ENCODE measurements at regions not wholly inside any gene's neighbourhood (a gene's known extent, or its start where the extent isn't known, plus 50 kb on each side); places are given as distances from the start of the nearest gene placed in this dataset.

GRCh38 chr1:38787041-38787440, 72.5 kb downstream of the RRAGC start:
- H3K27ac ChIP-seq = no peak overlapping the region
- no peak overlapping the region for H3K4me3 ChIP-seq
- ChIA-PET POLR2A (ENCODE audit: unreplicated experiment) (no interaction called here), CTCF (no interaction called here)
- no peak for TF ChIP-seq CTCF (conservative IDR thresholded peaks at IDR 0.05)
- no peak for TF ChIP-seq EZH2 (IDR thresholded peaks at IDR 0.05; ENCODE audit: low read depth)
- DNase-seq = no peak
- no peaks in the 10 kb centered on the region for H3F3A ChIP-seq (ENCODE audit: insufficient read depth, low read depth)
- H3K9me2 ChIP-seq (ENCODE audit: insufficient read depth) = no peaks in the 10 kb centered on the region
- no peaks in the 10 kb centered on the region for H3K36me3 ChIP-seq (ENCODE audit: low read depth)
- H3K27me3 ChIP-seq (ENCODE audit: insufficient read depth, low read depth) = peaks cover 86% of the 10 kb centered on the region
- H3K79me2 ChIP-seq (ENCODE audit: low read depth) = no peaks in the 10 kb centered on the region
- no peaks in the 10 kb centered on the region for H3K4me1 ChIP-seq (replicated peaks; ENCODE audit: insufficient read depth)
- no peaks in the 10 kb centered on the region for H3K9me3 ChIP-seq (ENCODE audit: insufficient read depth, low read depth)
- intact Hi-C loops (cut with micrococcal nuclease; ENCODE audit: unreplicated experiment) = no loop called here
- H4K20me1 ChIP-seq (ENCODE audit: insufficient read depth) = no peaks in the 10 kb centered on the region
- no peak overlapping the region for H3K4me2 ChIP-seq
- no peak overlapping the region for H2AFZ ChIP-seq
- no TSS peak for BruUV-seq (replicated peaks)

GRCh38 chr1:38786040-38786436, 73.5 kb downstream of the RRAGC start:
- BruUV-seq (replicated peaks) = no TSS peak
- Histone ChIP-seq H4K20me1 (ENCODE audit: insufficient read depth) (no peaks in the 10 kb centered on the region), H3K79me2 (ENCODE audit: low read depth) (no peaks in the 10 kb centered on the region), H3K4me1 (replicated peaks; ENCODE audit: insufficient read depth) (no peaks in the 10 kb centered on the region), H3K27ac (no peak overlapping the region), H3K27me3 (ENCODE audit: insufficient read depth, low read depth) (peaks cover 95% of the 10 kb centered on the region), H3K36me3 (ENCODE audit: low read depth) (no peaks in the 10 kb centered on the region), H3F3A (ENCODE audit: insufficient read depth, low read depth) (no peaks in the 10 kb centered on the region), H3K4me3 (no peak overlapping the region), H3K9me2 (ENCODE audit: insufficient read depth) (no peaks in the 10 kb centered on the region), H3K9me3 (ENCODE audit: insufficient read depth, low read depth) (no peaks in the 10 kb centered on the region), H2AFZ (no peak overlapping the region), H3K4me2 (no peak overlapping the region)
- TF ChIP-seq CTCF (conservative IDR thresholded peaks at IDR 0.05) (no peak), EZH2 (IDR thresholded peaks at IDR 0.05; ENCODE audit: low read depth) (no peak)
- intact Hi-C loops (cut with micrococcal nuclease; ENCODE audit: unreplicated experiment) = no loop called here
- ChIA-PET POLR2A (ENCODE audit: unreplicated experiment) (no interaction called here), CTCF (no interaction called here)
- DNase-seq = no peak

- Histone ChIP-seq H4K20me1 (ENCODE audit: insufficient read depth) (no peaks in the 10 kb centered on the region), H3K4me3 (no peak overlapping the region), H3K9me2 (ENCODE audit: insufficient read depth) (no peaks in the 10 kb centered on the region), H3K4me1 (replicated peaks; ENCODE audit: insufficient read depth) (no peaks in the 10 kb centered on the region), H3K9me3 (ENCODE audit: insufficient read depth, low read depth) (no peaks in the 10 kb centered on the region), H3K4me2 (no peak overlapping the region), H3K36me3 (ENCODE audit: low read depth) (no peaks in the 10 kb centered on the region), H3K79me2 (ENCODE audit: low read depth) (no peaks in the 10 kb centered on the region), H3K27me3 (ENCODE audit: insufficient read depth, low read depth) (peaks cover 95% of the 10 kb centered on the region), H3K27ac (no peak overlapping the region), H2AFZ (no peak overlapping the region), H3F3A (ENCODE audit: insufficient read depth, low read depth) (no peaks in the 10 kb centered on the region)
- no peak for DNase-seq
- TF ChIP-seq CTCF (conservative IDR thresholded peaks at IDR 0.05) = no peak
- TF ChIP-seq EZH2 (IDR thresholded peaks at IDR 0.05; ENCODE audit: low read depth) = no peak
- ChIA-PET CTCF (no interaction called here), POLR2A (ENCODE audit: unreplicated experiment) (no interaction called here)
- no TSS peak for BruUV-seq (replicated peaks)
- intact Hi-C loops (cut with micrococcal nuclease; ENCODE audit: unreplicated experiment) = no loop called here
Observed at GRCh38 chr1:38785285-38786039, 74.1 kb downstream of the RRAGC start.

All from PC-9 (cell line).